ENCODE measurements at regions not wholly inside any gene's neighbourhood (a gene's known extent, or its start where the extent isn't known, plus 50 kb on each side); places are given as distances from the start of the nearest gene placed in this dataset.

DNA sequence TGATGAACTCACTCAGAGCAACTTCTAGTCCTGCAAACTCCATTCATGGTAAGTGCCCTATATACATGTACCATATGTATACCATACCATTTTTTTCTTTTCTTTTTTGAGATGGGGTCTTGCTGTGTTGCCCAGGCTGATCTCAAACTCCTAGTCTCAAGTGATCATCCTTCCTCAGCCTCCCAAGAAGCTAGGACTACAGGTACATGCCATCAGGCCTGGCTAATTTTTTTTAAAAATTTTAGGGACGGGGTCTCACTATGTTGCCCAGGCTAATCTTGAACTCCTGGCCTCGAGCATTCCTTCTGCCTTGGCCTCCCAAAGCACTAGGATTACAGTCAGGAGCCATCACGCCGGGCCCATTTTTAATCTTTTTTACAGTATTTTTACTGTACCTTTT is 67.3 kb upstream of the MFGE8 start:
- TF ChIP-seq, protein P1, sequence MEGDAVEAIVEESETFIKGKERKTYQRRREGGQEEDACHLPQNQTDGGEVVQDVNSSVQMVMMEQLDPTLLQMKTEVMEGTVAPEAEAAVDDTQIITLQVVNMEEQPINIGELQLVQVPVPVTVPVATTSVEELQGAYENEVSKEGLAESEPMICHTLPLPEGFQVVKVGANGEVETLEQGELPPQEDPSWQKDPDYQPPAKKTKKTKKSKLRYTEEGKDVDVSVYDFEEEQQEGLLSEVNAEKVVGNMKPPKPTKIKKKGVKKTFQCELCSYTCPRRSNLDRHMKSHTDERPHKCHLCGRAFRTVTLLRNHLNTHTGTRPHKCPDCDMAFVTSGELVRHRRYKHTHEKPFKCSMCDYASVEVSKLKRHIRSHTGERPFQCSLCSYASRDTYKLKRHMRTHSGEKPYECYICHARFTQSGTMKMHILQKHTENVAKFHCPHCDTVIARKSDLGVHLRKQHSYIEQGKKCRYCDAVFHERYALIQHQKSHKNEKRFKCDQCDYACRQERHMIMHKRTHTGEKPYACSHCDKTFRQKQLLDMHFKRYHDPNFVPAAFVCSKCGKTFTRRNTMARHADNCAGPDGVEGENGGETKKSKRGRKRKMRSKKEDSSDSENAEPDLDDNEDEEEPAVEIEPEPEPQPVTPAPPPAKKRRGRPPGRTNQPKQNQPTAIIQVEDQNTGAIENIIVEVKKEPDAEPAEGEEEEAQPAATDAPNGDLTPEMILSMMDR (IDR thresholded peaks at IDR 0.05; ENCODE audit: low read depth, low read length), result no peak
- no peak overlapping the region for H3K4me3 ChIP-seq (ENCODE audit: low read depth, low read length)
- no peaks in the 10 kb centered on the region for H3K36me3 ChIP-seq
- no peaks in the 10 kb centered on the region for H3K27me3 ChIP-seq (ENCODE audit: insufficient read depth, low read depth, severe bottlenecking)
- no peak overlapping the region for H3K27ac ChIP-seq
- no peaks in the 10 kb centered on the region for H3K9me3 ChIP-seq (ENCODE audit: severe bottlenecking)
- DNase-seq, result no peak

DNA sequence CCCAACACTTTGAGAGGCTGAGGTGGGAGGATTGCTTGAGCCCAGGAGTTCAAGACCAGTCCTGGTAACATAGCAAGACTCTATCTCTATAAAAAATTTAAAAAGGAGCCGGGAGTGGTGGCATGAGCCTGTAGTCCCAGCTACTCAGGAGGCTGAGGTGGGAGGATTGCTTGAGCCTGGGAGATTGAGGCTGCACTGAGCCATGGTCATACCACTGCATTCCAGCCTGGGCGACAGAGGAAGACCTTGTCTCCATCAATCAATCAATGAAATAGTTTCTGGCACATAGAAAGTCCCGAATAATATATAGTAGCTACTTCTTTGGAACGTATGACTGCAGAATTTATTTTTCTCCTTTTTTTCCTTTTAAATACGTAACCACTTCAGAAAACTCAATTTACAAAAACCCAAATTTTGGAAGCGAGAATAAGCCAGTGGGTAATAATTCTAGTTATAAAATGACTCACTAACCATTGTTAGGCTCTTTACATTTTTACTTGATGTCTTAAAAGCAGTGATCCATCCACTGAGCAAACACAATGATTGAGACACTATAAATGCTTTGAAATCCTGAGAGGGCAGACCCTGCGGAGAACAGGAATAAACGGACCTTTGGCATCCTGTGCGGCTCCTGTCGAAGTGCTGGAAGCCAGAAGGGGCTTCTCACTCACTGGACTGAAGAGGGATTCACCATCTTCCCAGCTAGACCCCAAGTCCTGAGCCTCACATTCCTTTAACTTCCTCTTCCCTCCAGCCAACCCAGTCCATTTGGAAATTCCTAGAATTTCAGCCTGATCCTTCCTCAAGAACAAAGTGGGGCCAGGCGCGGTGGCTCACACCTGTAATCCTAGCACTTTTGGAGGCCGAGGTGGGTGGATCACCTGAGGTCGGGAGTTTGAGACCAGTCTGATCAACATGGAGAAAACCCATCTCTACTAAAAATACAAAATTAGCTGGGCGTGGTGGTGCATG is 68.4 kb upstream of the MFGE8 start:
- DNase-seq, result no peak
- Histone ChIP-seq H3K9me3 (ENCODE audit: severe bottlenecking) (no peaks in the 10 kb centered on the region), H3K27me3 (ENCODE audit: insufficient read depth, low read depth, severe bottlenecking) (no peaks in the 10 kb centered on the region), H3K27ac (no peak overlapping the region), H3K4me3 (ENCODE audit: low read depth, low read length) (no peak overlapping the region), H3K36me3 (no peaks in the 10 kb centered on the region)
- TF ChIP-seq, protein P1 (IDR thresholded peaks at IDR 0.05; ENCODE audit: low read depth, low read length), result no peak

DNA sequence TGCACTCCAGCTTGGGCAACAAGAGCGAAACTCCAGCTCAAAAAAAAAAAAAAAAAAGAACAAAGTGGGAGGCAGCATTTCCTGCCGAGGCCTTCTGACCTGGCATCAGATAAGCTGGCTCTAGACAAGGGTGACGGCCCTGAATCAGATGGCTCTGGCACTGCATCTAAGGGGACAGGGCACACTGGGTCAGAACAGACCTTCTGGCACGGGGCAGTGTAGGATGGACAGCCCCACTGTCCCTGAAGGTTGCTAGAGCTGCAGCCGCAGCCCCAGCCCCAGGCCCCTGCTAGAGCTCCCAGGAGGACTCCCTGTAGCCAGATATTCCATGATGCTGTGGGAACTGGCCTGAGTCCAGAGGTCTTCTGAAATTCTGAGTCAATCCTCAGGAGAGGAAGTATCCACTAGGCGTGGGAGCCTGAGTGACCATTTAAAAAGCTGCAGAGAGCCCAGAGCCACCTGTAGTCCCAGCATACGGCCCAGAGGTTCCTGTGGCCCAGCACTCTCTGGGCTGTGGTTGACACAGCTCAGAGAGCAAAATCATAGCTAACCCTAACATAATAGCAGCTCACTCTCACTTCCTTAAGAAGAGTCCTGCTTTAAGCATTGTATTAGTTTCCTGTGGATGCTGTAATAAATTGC is 69.2 kb upstream of the MFGE8 start:
- H3K27ac ChIP-seq, result no peak overlapping the region
- TF ChIP-seq, protein P1 (IDR thresholded peaks at IDR 0.05; ENCODE audit: low read depth, low read length), result no peak

DNA sequence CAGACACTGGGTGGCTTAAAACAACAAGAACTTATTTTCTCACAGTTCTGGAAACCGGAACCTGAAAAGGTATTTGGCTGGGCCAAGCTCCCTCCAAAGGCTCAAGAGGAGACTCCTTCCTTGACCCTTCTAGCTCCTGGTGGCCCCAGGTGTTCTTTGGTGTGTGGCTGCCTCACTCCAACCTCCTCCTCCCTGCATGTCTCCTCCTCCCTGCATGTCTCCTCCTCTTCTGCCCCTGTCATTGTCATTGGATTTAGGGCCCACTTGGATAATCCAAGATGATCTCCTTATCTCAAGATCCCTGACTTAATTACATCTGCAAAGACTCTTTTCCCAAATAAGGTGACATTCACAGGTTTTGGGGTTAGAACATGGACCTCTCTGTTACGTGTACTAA is 69.8 kb upstream of the MFGE8 start:
- Histone ChIP-seq H3K36me3 (no peaks in the 10 kb centered on the region), H3K9me3 (ENCODE audit: severe bottlenecking) (no peaks in the 10 kb centered on the region), H3K27ac (no peak overlapping the region), H3K4me3 (ENCODE audit: low read depth, low read length) (no peak overlapping the region), H3K27me3 (ENCODE audit: insufficient read depth, low read depth, severe bottlenecking) (no peaks in the 10 kb centered on the region)
- TF ChIP-seq, protein P1 (IDR thresholded peaks at IDR 0.05; ENCODE audit: low read depth, low read length), result no peak
- DNase-seq, result peak; percentile 77

More for the DNA sequence above, 69.2 kb upstream of the MFGE8 start:
- no peak for DNase-seq
- Histone ChIP-seq H3K4me3 (ENCODE audit: low read depth, low read length) (no peak overlapping the region), H3K27me3 (ENCODE audit: insufficient read depth, low read depth, severe bottlenecking) (no peaks in the 10 kb centered on the region), H3K36me3 (no peaks in the 10 kb centered on the region), H3K9me3 (ENCODE audit: severe bottlenecking) (no peaks in the 10 kb centered on the region)

DNA sequence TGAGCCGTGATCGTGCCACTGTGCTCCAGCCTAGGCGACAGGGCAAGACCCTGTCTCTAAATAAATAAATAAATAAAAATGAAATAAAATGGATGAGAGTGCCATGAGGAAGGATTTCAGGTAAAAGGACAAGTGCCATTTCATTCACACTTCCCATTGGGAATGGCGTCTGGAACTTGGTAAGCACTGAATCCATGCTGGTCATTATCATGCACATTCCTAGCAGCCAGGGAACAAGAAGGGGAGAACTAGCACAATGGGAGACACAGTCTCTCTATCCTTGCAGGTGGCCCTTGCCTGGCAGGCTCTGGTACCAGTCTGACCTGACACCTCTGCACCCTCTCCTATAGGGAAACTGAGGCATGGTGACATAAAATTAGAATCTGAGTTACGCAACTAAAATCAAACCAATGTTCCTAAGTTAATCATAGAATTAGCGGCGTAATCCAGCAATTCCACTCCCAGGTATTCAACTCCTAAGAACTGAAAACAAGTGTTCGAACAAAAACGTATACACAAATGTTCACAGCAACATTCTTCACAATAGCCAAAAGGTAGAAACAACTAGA is 70.8 kb upstream of the MFGE8 start:
- no peak overlapping the region for H3K4me3 ChIP-seq (ENCODE audit: low read depth, low read length)
- no peaks in the 10 kb centered on the region for H3K9me3 ChIP-seq (ENCODE audit: severe bottlenecking)
- no peak overlapping the region for H3K27ac ChIP-seq
- no peaks in the 10 kb centered on the region for H3K27me3 ChIP-seq (ENCODE audit: insufficient read depth, low read depth, severe bottlenecking)
- TF ChIP-seq, protein P1 (IDR thresholded peaks at IDR 0.05; ENCODE audit: low read depth, low read length), result no peak
- DNase-seq, result no peak
- H3K36me3 ChIP-seq, result no peaks in the 10 kb centered on the region
